ENCODE measurements at regions not wholly inside any gene's neighbourhood (a gene's known extent, or its start where the extent isn't known, plus 50 kb on each side); places are given as distances from the start of the nearest gene placed in this dataset.
"Not testable (repeated sequence)": the region's sequence is repeated elsewhere in the genome, so short reads cannot be mapped to it uniquely, and the experiment has no call there.

DNA sequence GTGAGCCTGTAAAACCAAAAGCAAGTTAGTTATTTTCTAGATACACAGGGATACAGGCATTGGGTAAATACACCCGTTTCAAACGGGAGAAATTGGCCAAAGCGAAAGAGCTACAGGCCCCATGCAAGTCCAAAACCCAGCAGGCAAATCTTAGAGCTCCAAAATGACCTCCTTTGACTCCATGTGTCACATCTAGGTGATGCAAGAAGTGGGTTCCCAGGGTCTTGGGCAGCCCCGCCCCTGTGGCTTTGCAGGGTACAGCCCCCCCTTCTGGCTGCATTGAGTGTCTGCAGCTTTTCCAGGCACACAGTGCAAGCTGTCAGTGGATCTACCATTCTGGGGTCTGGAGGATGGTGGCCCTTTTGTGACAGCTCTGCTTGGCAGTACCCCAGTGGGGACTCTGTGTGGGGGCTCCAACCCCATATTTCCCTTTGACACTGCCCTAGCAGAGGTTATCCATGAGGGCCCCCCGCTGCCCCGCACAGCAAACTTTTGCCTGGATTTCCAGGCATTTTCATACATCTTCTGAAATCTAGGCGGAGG lies 1367.6 kb downstream of the CDH12 start:
- not testable (repeated sequence) for H3K27ac ChIP-seq
- TF ChIP-seq, protein P1, sequence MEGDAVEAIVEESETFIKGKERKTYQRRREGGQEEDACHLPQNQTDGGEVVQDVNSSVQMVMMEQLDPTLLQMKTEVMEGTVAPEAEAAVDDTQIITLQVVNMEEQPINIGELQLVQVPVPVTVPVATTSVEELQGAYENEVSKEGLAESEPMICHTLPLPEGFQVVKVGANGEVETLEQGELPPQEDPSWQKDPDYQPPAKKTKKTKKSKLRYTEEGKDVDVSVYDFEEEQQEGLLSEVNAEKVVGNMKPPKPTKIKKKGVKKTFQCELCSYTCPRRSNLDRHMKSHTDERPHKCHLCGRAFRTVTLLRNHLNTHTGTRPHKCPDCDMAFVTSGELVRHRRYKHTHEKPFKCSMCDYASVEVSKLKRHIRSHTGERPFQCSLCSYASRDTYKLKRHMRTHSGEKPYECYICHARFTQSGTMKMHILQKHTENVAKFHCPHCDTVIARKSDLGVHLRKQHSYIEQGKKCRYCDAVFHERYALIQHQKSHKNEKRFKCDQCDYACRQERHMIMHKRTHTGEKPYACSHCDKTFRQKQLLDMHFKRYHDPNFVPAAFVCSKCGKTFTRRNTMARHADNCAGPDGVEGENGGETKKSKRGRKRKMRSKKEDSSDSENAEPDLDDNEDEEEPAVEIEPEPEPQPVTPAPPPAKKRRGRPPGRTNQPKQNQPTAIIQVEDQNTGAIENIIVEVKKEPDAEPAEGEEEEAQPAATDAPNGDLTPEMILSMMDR (IDR thresholded peaks at IDR 0.05), result peak; percentile 78

DNA sequence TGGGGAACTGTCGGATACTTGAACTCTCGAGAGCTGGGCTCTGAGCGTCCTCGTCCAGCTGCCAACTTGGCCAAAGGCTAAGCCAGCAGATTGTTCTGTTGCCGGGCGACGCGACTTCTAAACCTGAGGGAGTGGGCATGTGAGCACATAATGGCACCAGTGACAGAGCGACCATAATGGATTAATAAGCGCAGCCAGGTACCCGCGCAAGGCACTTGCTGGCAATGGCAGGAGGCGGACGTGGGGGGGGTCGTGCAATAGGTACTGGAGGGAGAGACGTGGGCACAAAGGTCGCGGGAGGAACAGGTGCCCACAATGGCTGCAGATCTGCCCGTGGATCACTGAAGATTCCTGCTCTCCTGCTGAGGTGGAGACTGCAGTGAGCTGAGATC lies 1368.7 kb downstream of the CDH12 start:
- not testable (repeated sequence) for H3K27ac ChIP-seq

DNA sequence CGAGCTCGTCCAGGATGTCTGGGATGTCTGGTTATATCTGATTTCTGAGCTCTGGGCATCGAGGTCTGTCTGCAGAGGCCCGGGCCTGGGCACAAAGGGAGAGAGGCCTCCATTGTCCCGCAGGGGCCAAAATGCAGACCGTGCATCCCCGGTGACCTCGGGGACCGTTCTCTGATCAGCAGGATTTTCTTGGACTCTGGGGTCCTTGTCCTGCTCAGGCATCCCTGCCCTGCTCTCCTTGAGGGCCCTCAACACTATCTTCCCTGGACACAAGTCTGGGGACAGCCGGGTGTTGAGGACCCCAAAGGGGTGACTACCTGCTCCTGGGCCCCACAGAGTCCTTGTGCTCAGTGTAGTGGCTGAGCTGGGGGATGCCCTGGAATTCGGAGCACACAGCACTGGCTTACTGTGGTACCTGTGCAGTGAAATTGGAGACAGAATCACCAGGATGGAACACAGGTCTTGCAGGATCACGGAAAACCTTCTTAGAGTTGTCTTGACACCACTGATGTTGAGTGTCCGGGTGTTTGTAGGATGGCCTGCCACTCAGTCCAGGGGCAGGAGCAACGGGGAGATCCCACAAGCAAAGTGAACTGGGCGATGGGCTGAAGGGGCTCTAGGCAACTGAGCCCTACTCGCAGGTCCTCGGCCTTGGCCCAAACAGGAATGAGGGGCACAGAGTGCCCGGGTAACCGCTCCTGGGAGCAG lies 1369.2 kb downstream of the CDH12 start:
- not testable (repeated sequence) for H3K27ac ChIP-seq

DNA sequence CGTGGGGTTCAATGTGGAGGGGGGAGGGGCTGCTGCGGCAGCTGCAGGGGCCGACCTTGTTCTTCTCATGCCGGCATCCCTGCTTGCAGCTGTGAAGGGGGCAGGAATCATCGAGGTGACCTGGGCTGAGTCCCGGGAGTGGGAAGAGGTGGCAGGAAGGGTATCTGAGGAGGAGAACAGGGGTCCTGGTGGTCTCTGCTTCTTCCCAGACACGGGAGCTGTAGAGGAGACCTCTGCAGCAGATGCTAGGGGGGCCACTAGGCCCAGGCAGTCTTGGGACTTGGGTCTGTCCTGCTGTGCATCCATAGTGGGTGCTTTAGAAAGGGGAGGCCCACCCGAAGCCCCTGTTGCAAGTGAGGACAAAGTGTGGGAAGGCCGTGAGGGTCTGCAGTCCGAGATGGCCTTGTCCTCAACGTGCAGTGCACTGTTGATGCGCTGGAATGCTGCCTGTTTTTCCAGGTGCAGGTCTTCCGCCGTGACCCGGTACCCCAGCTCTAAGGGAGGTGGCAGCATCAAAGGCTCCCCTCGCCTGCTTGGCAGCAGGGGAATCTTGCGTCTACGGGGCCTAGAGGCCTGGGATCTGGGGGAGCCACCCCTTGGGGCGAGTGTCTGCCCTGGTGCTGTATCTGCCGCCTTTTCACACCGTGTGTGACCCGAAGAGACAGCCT lies 1370.0 kb downstream of the CDH12 start:
- H3K27ac ChIP-seq, result not testable (repeated sequence)

DNA sequence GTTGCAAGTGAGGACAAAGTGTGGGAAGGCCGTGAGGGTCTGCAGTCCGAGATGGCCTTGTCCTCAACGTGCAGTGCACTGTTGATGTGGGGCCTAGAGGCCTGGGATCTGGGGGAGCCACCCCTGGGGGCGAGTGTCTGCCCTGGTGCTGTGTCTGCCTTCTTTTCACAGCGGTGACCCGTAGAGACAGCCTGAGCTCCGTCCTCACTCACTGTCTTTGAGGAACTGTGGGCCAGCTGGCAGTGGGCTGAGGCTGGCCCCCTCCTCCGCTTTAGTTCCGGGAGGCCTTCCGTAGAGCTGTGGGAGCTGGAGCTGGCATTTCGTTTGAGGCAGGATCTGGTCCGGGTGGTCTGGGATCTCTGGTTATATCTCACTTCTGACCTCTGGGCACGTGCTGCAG lies 1370.6 kb downstream of the CDH12 start:
- H3K27ac ChIP-seq, result not testable (repeated sequence)

DNA sequence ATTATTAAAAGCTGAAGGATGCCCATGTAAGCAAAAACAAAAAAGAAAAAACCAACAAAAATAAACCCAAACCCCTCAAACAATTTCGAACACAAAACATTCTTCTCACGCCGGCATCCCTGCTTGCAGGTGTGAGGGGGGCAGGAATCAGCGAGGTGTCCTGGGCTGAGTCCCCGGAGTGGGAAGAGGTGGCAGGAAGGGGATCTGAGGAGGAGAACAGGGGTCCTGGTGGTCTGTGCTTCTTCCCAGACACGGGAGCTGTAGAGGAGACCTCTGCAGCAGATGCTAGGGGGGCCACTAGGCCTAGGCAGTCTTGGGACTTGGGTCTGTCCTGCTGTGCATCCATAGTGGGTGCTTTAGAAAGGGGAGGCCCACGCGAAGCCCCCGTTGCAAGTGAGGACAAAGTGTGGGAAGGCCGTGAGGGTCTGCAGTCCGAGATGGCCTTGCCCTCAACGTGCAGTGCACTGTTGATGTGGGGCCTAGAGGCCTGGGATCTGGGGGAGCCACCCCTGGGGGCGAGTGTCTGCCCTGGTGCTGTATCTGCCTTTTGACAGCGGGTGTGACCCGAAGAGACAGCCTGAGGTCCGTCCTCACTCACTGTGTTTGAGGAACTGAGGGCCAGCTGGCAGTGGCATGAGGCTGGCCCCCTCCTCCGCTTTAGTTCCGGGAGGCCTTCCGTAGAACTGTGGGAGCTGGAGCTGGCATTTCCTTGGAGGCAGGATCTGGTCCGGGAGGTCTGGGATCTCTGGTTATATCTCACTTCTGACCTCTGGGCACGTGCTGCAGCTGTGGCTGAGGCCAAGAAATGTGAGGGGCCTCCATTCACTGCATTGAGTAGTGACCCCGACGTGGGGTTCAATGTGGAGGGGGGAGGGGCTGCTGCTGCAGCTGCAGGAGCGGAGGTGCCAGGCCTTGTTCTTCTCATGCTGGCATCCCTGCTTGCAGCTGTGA lies 1371.5 kb downstream of the CDH12 start:
- H3K27ac ChIP-seq, result not testable (repeated sequence)

DNA sequence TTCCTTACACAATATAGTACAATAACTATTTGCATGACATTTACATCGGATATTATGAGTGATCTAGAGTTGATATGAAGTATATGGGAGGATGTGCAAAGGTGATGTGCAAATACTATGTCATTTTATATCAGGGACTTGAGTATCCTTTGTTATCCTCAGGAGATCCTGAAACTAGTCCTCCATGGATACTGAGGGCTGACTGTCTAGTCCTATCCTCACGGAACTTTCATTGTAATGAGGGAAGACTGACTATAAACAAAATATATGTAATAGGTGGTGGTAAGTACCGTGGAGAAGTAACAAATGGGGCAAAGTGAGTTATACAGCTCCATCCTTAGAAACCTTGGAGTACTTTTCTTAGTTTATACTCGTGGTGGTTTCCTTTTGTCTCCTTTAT lies 1373.1 kb downstream of the CDH12 start:
- H3K27ac ChIP-seq, result not testable (repeated sequence)

DNA sequence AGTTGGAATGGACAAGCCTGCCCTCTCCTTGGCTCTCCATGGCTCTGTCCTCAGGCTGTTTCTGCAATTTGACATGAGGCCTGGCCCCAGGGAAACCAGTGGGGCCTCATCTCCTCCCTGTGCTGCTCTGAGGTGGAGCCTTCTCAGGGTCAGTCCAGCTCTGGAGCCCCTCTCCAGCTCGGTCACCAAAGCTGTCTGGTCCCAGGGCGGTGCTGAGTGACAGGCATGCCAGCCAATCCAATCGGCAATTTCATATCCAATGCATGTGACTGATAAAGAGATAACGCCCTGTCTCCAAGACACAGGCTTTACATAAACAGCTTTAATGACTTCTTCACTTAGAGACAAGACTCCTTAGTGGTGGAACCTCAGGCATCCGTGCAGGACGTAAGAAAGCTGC lies 1379.2 kb downstream of the CDH12 start:
- H3K27ac ChIP-seq, result not testable (repeated sequence)

DNA sequence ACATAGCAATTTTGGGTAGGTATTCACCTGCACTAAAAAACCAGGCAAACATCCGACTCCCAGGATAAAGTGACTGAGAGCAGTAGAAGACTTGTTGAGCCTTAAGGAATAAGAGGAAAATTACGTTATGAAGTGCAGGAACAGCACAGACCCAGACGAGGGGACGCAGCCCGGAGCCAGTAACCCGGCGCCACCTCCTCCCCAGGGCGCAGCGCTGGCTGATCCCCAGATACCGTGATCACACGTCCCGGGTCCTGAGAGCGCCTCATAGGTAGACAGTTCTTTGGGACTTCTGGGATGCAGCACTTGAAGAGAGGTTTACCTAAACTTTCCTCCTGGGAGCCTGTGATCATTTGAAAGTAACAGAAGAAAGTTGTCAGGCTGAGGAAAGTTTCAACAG lies 1379.7 kb downstream of the CDH12 start:
- H3K27ac ChIP-seq, result not testable (repeated sequence)

DNA sequence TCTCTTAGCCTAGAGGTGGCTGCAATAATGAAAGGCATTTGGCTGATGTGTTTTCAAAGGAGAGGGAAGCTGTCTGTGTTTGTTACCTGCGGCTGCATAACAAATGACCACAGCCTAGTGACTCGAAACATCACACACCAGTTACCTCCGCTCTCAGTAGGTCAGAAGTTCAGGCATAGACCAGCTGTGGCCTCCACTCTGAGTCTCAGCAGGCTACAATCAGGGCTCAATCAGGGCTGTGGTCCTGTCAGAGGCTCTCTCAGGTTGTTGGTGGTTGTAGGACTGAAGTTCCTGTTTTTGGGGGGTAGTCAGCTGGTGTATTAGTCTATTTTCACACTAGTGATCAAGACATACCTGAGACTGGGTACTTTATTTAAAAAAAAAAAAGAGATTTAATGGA lies 1381.5 kb downstream of the CDH12 start:
- not testable (repeated sequence) for H3K27ac ChIP-seq

DNA sequence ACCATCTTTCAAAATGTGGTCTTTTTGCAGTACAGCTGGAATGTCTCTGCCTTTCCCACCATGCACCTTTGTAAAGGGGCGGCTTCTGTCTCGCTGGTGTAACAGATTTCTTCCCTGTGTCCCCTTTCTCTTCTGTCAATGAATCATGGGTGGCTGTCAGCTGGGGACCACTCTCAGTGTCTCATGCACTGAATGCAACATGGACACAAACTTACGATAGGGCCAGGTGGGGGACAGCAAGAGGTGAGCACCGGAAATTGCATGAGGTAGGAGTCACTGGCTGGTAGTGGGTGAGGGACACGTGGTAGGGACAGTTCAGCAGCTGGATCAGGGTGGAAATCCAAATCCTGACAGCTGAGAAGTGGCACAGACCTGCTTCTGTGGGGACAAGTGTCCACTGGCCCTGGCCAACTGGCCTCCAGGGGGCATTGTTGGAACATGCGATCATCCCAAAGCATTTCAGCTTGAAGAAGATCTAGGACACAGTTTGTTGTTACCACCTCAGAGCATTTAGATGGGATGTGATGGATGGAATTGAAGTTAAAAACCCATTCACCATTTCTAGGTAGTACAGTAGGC lies 1383.5 kb downstream of the CDH12 start:
- H3K27ac ChIP-seq, result not testable (repeated sequence)
- TF ChIP-seq, protein P1 (IDR thresholded peaks at IDR 0.05), result peak; percentile 35

DNA sequence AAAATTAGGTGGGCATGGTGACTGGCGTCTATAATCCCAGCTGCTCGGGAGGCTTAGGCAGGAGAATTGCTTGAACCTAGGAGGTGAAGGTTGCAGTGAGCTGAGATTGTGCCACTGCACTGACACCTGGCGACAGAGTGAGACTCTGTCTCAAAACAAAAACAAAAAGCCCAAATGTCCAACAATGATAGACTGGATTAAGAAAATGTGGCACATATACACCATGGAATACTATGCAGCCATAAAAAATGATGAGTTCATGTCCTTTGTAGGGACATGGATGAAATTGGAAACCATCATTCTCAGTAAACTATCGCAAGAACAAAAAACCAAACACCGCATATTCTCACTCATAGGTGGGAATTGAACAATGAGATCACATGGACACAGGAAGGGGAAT lies 1385.6 kb downstream of the CDH12 start:
- H3K27ac ChIP-seq, result not testable (repeated sequence)

DNA sequence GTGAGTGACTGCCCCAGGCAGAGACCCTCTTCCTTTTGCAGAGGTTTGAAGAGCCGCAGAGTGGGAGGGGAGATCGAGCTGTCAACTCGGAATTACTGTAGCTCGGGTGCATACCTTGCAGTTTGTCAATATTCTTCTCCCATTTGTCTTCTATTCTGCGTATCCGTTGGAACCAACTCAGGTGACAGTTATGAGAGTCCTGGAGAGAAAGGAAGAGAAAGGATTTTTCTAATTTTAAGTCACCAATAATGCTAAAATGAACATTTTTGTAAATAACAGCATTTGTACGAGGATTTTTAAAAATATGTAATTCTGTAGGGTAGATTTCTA lies 1393.4 kb downstream of the CDH12 start:
- not testable (repeated sequence) for H3K27ac ChIP-seq
